ENCODE measurements at regions not wholly inside any gene's neighbourhood (a gene's known extent, or its start where the extent isn't known, plus 50 kb on each side); places are given as distances from the start of the nearest gene placed in this dataset.

DNA sequence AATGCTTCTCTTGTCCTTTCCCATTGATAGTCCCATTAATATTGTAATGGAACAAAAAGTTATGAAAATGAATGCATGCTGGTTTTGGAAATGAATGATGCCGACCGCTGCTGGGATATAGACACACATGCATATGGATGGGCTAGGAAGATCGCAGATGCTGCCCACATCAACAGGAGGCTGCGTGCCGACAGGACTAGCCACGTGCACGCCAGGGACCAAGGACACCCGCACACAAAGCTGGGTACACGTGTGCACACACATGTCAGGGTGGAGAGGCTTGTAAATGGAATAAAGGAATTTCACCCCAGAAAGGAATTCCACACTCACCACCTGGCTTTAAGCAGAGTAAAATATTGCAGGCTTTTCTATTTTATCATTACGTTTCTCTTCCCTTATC lies 153.8 kb upstream of the VASH1 start:
- DNase-seq = no peak

DNA sequence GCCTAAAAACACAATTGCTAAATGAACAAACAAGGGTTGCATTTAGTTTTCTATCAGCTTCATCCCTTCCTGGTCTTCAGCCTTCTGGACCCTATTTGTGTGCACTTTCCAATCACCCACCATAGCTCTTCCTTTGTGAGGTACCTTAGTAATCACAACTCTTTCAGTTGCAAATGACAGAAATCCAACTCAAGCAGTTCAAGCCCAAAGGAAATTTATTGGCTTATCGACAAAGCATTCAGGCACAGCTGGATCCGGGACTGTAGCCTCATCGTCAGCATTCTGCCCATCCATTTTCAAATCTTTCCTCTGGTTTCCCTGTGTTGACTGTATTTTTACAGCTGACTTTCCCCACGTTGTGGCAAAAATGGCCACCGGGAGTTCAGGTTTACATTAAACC lies 148.6 kb upstream of the VASH1 start:
- no peak for DNase-seq

GRCh38 chr14:76613616-76614015 lies 147.7 kb upstream of the VASH1 start:
- DNase-seq = no peak

DNA sequence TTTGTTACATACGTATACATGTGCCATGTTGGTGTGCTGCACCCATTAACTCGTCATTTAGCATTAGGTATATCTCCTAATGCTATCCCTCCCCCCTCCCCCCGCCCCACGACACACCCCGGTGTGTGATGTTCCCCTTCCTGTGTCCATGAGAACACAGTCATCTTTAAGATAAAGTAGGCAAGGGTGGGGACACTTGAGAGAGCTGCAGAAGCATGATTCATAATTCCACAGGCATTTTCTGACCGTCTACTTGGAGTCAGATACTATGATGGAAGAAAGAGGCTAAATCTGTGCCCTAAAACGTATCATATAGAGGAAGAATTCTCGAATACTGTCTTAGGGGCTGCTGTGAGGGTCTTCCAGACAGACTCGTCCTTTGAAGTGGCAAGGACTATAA lies 145.9 kb upstream of the VASH1 start:
- DNase-seq = no peak

DNA sequence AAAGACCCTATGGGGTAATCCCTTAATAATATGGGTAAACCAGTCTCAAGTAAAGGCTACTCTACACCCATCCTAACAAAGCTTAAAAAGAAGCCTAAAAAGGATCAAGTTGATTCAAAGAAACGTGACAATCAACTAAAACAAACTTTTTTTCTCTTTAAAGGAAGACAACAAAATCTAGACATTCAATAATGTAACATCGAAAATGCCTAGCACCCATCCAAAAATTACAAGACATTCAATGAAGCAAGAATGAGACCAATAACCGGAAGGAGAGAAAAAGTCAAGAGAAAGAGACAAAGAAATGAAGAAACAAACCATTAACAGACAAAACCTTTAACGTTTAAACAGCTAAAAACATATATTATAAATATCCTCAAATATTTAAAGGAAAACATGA lies 143.8 kb upstream of the VASH1 start:
- DNase-seq = no peak

GRCh38 chr14:76636602-76637001 lies 124.7 kb upstream of the VASH1 start:
- DNase-seq = no peak

- DNase-seq = no peak
These were observed 122.4 kb upstream of the VASH1 start for GRCh38 chr14:76638841-76639240.

DNA sequence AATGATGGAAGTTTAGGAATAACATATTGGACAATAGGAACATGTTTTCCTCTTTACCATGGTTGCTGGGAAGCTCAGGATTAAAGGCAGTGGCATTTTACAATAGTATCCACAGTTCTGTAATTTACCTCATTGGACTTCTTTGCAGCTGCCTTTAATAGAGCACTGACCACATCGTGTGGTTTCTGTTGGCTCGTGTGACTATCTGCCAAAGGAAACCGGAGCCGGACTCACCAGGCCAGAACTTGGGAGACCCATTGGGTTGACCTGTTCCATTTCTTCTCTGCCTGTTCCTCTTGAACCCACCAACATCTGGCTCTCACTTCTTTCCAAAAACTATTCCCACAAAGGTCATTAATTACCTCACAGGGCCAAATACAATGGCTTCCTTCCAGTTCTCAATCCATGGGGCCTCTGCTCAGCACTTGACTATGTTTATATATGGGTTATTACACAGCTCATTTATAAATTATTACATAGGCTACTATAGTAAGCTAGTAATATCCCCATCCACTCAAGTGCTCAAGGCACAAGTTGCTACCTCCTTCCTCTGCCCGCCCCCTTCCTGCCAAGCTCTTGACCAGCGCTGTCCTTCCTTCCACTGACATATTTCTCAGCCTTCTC lies 121.5 kb upstream of the VASH1 start:
- DNase-seq = no peak

DNA sequence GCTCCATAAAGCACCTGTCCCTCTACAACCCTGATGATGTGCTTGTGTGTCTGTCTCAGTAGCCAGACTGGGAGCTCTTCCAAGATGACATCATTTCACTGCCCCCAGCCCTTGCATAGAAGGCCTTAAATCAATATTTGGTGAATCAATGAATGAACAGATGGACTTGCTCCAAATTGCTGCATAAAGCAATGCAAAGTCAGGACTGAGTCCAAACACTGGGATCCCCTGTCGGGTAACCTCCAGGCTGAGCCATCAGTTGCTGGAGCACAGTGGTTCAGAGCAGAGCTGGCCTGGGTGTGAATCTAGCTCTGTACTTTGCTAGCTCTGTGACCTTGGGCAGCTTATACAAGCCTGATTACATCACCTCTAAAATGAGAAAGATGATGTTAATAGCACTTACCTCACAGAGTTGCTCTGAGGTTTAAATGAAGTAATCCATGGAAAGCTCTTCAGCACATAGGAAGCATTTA lies 120.3 kb upstream of the VASH1 start:
- no peak for DNase-seq

GRCh38 chr14:76641541-76641940 lies 119.7 kb upstream of the VASH1 start:
- DNase-seq = no peak

DNA sequence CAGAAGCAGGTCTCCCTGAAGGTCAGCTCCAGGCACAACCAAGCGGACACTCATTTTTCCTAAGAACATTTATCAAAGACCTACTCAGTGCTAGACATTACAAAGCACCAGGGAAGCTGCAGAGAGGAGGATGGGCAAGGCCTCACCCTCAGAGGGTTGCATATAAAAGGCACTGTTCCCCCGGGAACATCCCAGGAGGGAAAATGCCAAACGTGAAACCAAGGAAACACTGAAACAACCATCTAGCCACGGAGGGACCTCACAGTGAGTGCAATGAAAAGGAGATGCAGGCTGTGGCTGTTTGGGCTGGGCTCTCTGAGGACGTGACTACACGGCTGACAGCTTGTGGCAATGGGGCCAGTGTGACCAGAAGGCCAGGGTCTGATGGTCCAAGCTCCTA lies 117.4 kb upstream of the VASH1 start:
- DNase-seq = no peak

- DNase-seq = no peak
These were observed 116.3 kb upstream of the VASH1 start for GRCh38 chr14:76644855-76645518.

- DNase-seq = no peak
These were observed 113.5 kb upstream of the VASH1 start for GRCh38 chr14:76647697-76648298.

DNA sequence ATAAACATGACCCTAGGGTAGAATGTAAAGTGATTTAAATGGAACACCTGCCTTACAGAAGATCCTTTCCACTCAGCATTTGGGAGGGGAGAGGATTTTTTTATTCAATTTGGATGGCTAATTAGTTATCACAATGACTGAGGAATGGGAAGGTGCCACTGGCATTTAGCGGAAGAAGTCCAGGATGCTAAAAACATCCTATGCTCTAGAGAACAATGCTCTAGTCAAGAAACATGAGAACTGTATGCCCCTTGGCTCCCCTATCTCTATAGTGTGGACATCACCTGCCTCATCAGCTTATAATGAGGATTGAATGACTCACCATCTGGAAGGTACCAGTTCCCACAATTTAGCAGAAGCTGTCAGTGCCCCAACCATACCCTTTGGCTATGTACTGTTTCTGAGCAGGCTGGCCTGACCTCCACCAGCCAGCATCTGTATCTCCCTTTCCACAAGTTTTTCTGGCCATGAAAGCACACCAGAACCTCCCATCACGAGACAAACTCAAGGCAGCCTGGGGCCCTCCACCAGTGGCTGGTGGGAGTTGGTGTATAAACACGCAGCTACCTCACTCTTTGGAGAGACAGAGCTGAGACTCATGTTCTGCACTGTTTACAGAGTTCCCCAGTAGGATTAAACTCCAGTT lies 109.7 kb upstream of the VASH1 start:
- DNase-seq = no peak

DNA sequence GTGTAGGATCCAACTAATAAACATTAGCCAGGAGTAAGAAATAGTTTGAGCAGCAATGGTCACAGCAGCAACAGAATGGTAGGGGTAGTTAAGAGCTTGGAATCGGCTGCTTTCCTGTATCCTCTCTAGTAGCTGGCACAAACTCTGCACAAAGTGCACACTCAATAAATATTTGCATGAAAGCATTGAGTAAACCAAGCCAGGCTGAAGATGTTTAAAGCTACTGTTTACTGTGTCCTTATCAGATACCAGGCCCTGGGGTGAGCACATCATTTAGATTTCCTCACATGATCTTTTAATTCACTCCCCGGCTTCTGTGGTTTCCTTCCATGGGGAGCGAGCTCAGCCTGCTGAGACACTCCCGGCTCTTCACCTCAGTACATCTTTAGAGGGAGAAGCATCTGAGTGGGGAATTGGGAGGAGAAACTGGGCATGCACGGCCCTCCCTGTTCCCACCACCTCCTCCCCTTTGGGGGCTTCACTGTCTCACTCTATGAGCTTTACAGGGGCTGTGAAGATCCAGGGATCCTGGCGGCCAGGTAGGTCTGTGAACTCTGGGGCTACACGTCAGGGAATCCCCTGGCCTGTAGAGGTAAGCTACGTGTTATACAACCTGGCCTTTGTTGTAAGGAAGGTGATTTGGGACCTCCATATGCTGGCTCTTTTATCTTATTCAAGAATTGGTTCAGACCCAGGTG lies 107.2 kb upstream of the VASH1 start:
- DNase-seq = no peak

DNA sequence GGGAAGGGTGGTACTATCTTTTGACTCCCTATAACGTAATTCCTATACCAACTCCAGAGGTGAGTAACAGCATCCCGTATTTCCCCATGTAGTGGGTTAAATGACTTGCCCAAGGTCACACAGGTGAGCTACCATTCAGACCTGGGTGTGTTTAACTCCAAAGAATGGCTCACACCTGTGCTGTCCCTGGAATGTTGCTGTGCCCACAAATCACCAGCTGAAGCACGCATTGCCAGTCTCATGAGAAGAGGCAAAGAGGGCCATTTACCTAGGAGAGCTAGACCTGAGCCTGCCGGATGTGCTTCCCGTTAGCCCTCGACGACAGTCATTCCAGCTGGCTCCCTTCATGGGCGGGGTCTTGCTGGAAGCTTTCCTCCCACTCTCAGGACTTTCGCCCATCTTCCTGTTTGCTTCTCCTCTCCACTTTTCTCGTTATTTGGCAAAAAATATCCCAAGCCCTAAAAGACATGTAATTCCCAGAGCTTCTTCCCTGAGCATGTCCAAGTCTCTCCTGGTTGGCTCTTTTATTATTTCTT lies 106.6 kb upstream of the VASH1 start:
- DNase-seq = no peak

DNA sequence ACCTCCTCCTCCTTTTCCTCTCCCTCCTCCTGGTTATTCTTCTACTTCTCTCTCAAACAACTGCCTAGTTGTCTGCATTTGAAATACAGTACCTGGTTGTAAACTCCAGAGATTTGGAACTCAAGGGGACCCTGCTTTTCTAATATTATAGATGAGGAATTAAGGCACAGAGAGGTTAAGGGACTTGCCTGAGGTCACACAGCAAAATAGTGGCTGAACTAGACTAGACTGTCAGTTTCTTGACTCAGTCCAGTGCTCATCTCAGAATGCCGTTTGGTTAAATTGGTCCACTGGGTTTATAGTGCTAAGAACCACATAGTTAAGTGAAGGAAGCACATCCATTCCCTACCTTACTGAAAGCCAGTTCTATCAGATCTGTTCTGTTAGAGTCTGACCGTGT lies 105.9 kb upstream of the VASH1 start:
- DNase-seq = no peak

DNA sequence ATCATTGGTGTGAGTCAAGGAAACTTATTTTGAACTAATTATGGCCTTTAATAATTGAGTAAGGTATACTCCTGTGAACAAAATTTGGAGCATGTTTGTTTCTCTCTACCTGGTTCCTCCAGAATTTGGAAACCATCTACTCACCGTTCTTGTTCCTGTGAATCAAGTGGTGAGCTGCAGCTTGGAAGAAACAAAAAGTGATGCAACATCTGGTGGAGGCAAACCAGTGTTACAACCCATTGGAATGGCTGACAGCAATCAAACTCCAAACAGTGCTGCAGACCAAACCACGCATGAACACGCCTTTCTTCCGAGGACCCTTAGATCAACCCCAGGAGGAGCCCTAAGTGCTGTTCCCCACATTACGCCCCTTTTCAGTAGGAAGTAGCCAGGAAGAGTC lies 104.7 kb upstream of the VASH1 start:
- DNase-seq = no peak

DNA sequence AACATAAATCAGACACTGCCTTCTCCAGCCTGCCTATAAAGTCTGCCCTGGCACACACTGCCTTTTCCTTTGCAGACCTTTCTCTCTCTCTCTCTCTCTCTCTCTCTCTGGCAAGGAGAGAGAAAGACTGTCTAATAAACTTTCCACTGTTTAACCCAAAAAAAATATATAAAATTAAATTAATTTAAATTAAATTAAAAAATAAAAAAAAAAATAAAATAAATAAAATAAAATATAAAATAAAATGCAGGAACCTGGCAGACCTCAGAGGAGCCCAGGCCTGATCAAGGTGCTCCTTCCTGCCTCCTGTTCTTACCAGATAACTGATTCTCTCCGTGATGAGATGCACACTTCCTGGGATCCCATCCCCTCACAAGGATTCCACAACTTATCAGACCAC lies 103.9 kb upstream of the VASH1 start:
- DNase-seq = no peak

DNA sequence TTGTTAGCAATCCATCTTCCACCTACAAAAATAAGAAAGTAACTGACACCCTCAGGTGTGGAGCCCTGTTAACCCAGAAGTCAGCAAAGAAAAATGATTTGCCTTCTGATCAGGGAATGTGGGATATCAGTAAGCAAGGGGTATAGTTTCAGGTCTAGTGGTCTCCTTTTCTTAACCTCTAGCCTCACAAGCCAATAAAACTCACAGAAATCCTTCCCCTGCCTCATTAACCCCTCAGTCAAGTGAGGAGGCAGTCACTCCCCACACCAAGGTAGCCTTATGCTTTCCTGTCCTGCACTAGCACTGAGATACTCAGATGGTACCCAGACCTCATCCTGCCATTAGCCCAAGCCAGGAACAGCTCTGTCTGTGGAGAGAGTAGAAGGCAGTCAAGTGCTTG lies 103.4 kb upstream of the VASH1 start:
- DNase-seq = no peak

DNA sequence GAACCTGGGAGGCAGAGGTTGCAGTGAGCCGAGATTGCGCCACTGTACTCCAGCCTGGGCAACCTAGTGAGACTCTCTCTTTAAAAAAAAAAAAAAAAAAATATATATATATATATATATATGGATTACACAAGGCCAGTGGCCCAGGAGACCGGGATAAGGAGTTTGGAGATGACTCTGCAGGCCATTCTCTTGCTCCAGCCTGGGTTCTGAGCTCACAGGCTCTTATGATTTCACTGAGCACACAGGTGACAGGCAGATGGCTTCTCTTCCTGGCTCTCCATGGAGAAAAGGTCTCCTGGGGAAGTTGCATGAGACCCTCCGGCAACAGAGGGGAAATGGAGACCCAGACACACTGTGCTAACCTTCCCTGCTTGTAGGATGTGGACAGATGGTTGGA lies 98.7 kb upstream of the VASH1 start:
- DNase-seq = no peak

- no peak for DNase-seq
These were observed 96.5 kb upstream of the VASH1 start for GRCh38 chr14:76664790-76665189.

DNA sequence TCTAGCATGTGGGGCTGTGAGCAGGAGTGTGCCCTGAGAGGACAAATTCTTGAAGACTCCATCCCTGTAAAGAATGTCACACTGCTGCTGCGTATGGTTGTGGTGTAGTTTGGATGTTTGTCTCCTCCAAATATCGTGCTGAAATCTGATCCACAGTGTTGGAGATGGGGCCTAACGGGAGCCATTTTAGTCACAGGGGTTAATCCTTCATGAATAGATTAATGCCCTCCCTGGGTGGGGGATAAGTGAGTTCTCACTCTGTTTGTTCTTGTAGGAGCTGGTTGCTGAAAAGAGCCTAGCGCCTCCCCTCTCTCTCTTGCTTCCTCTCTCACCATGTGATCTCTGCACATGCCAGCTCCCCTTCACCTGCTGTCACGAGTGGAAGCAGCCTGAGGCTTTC lies 94.5 kb upstream of the VASH1 start:
- no peak for DNase-seq

All from activated CD4-positive, alpha-beta T cell treated with anti-CD3 and anti-CD28 coated beads, Interleukin-2, amount 50 U/mL, for 1 hour (primary cell).